HG02973 (cell line): ENCODE measurements at regions not wholly inside any gene's neighbourhood (a gene's known extent, or its start where the extent isn't known, plus 50 kb on each side); places are given as distances from the start of the nearest gene placed in this dataset.
A peak's percentile ranks its signal among the peaks of the same experiment; 100 is the strongest.

Source experiments
- ATAC-seq: cut with Tn5 transposase; IDR thresholded peaks from one replicate; pipeline ENCODE4 v1.9.1; 2021; ENCODE audit warnings: moderate library complexity; ENCODE audit not compliant: unreplicated experiment

GRCh38 chr12:45622210-45622937 lies 107.1 kb upstream of the ARID2 start:
- ATAC-seq = no peak

DNA sequence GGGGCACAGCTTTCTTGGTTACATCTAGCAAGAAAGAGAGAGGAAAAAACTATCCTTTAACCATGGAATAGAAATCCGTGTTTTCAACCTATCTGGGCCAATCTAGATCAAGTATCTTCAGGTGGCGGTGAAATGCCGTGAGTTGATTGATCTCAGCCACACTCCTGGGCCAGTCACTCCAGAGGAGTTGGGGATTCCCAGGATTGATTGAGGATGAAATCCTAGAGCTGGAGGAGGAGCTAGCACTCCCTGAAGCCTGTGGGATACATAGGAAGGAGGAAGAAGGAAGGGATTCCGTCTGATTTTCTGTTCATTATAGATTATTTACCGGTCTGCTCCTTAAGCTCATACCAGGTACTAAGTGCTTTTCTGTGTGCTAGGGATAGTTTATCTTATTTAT lies 106.3 kb upstream of the ARID2 start:
- ATAC-seq = no peak

DNA sequence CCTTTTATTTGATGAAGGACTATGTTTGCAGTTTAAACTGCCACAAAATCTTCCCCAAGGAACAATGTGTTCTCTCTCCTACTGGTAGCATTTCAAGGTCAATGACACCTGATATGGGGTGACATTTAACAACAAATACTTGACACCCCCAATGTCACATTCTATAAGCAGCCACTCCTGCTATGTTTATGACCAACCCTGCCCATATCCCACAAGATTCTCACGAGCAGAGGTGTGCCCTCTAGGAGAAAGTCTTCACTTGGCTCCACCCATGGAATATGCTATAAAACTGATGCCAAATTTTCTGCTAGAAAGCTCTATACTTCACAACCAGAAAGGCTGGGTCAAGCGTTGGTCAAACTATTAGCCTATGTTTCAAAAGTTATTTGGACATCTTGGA lies 105.6 kb upstream of the ARID2 start:
- no peak for ATAC-seq

- ATAC-seq = no peak
These were observed 102.5 kb upstream of the ARID2 start for GRCh38 chr12:45626965-45627364.

- no peak for ATAC-seq
These were observed 102.0 kb upstream of the ARID2 start for GRCh38 chr12:45627407-45628069.

GRCh38 chr12:45629292-45629691 lies 100.2 kb upstream of the ARID2 start:
- no peak for ATAC-seq

- no peak for ATAC-seq
These were observed 95.8 kb upstream of the ARID2 start for GRCh38 chr12:45633733-45634132.

DNA sequence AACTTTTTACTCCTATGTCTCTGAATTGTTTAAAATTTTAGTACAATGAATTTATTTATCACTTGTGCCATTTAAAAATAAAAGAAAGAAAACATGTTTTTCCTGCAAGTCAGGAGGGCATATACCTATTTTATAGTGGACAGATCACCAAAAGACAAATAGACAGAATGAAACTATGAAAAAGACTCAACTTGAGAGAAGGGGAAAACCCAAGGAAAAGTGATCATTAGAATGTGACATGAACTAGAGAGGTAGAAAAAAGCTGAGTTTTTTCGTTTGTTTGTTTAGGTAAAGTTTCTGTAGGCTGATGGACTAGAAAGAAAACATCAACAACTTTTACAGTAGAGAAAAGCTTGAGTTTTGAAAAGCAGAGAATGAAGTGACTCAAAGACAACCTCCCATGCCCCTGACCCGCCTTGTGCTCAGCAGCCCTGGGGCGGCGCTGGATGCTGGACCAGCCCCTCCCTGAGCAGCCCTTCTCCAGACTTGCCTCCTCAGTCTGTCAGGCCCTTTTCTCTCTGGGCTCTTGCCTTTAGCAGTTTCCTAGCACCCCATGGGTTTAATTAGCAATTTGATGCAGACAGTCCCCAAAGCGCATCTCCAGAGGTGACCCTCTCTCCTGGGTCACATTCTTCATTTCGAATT lies 95.1 kb upstream of the ARID2 start:
- ATAC-seq = no peak

DNA sequence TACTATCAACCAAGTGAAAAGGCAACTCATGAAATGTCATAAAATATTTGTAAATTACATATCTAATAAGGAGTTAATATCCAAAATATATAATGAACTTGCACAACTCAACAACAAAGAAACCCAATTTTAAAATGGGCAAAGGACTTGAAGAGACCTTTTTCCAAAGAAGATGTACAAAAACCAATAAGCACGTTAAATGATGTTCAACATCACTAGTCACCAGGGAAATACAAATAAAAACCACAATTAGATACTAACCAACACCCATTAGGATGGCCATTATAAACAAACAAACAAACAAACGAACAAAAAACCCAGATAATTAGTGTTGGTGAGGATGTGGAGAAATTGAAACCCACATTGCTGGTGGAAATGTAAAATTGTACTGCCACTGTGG lies 92.3 kb upstream of the ARID2 start:
- no peak for ATAC-seq

GRCh38 chr12:45637706-45638105 lies 91.8 kb upstream of the ARID2 start:
- no peak for ATAC-seq

GRCh38 chr12:45638386-45638785 lies 91.1 kb upstream of the ARID2 start:
- no peak for ATAC-seq

- no peak for ATAC-seq
These were observed 85.0 kb upstream of the ARID2 start for GRCh38 chr12:45644541-45644940.

- no peak for ATAC-seq
These were observed 82.5 kb upstream of the ARID2 start for GRCh38 chr12:45646851-45647581.

DNA sequence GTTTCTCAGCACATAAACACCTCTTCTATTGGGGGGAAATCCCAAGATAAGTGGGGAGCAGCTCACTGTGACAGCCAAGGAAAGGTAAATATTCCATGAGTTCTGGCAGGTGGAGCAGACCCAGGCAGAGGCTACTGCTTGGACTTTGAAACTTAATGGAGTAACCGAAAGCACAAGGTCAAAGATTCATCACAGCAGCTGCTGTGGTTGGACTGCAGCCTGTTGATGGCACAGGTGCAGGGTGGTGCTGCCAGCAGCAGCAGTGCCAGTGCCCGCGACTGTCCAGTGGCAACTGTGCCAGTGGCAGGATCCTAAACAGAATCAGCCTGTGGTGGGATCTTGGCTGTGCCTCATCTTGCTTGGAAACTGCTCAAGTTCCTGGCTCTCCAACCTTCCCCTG lies 81.4 kb upstream of the ARID2 start:
- ATAC-seq = no peak

DNA sequence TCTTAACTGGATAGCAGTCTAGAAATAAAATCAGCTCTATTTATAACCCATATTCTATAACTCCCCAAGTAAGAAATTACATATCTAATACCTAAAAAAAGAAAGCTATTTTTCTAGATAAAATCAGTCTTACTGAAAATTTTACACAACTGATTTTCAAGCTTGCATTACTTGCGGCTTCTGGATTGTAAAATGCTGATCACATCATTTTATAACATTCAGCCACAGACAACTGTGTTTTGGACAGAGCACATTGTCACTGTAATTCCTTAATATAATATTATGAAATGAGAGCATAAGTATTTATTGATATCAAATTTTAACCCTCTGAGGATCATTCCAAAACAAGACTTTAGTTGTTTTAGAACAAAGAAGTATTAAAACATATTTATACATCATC lies 78.5 kb upstream of the ARID2 start:
- no peak for ATAC-seq

DNA sequence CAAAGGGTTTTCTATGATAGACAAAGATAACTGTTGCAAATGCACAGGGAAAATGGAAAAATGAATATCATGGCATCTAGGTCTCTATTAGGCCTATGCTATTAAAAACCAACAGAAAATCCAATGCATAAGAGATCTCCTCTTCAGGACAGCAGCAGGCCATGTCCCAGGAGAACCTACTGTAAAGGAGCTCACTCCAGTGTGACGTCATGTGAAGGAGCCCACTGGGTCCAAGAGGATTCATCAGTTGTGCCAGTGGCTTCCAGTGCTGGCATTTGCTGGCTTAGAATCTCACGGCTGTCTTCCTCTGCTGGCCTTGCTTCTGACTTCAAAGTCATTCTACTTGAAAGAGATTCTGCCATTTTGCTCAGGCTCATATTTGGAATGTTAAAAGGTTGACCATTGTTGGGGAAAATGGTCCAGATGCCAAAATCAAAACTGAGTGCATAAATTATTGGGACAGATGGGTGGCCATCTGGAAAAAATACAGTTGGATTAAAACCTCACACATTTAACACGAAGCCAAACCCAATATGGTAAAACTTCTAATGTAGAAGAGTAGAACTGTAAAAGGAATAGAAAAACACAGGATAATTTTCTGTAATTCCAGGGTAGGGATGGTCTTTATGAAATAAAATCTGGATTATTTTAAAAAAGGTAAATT lies 75.4 kb upstream of the ARID2 start:
- no peak for ATAC-seq

- peak; percentile 94 for ATAC-seq
These were observed 74.3 kb upstream of the ARID2 start for GRCh38 chr12:45655186-45655585.

GRCh38 chr12:45655743-45656142 lies 73.8 kb upstream of the ARID2 start:
- no peak for ATAC-seq

- no peak for ATAC-seq
These were observed 71.5 kb upstream of the ARID2 start for GRCh38 chr12:45658020-45658419.

DNA sequence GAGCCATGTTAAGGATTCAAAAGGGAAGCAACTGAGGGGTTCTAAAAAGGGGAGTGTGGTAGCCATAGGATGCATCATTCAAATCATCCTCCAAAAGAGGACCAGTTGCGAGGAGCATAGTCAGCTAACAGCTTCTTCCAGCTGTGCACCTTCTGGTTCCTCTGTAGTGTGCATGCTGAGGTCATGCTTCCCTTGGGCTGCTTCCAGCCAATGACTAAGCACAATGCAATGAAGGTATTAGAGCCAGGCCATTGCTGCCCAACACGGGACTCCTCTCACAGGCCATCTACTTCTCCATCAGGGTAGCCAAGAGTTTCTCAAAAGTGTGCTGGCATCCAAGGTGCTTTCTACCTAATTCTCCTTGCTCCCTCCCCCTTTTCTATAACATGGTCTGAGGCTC lies 69.2 kb upstream of the ARID2 start:
- no peak for ATAC-seq

DNA sequence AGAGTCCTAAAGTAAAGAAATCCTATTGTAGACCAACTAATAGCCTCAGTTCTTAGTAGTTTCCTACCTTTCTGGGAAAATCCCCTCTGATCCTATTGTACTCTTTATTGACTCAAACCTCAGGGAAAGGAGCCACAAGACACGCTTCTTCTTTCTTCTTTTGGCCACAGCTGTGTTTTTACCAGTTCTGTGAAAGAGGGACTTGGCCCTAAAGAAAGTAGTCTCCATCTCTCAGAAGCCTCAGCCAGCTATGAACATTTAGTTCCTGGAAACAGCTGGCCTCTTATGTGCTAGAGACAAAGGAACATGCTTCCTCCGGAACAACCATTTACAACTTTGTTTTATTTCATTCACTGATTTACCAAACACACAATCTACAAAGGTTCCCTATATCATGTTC lies 66.1 kb upstream of the ARID2 start:
- no peak for ATAC-seq
